Activated CD4-positive, alpha-beta T cell treated with anti-CD3 and anti-CD28 coated beads for 1 hour (primary cell): ENCODE measurements at regions not wholly inside any gene's neighbourhood (a gene's known extent, or its start where the extent isn't known, plus 50 kb on each side); places are given as distances from the start of the nearest gene placed in this dataset.

Source experiments
- DNase-seq: peaks from one replicate; pipeline ENCODE4 v3.0.0-alpha.2; 2020

GRCh38 chr18:41753826-41754225 lies 201.2 kb upstream of the PIK3C3 start:
- no peak for DNase-seq

- no peak for DNase-seq
These were observed 202.2 kb upstream of the PIK3C3 start for GRCh38 chr18:41752826-41753225.

- DNase-seq = no peak
These were observed 203.4 kb upstream of the PIK3C3 start for GRCh38 chr18:41751652-41752051.

- DNase-seq = no peak
These were observed 203.9 kb upstream of the PIK3C3 start for GRCh38 chr18:41751161-41751560.

GRCh38 chr18:41747723-41748242 lies 207.3 kb upstream of the PIK3C3 start:
- DNase-seq = no peak

- no peak for DNase-seq
These were observed 209.6 kb upstream of the PIK3C3 start for GRCh38 chr18:41745166-41746049.

- DNase-seq = no peak
These were observed 210.5 kb upstream of the PIK3C3 start for GRCh38 chr18:41744421-41745030.

- DNase-seq = no peak
These were observed 217.8 kb upstream of the PIK3C3 start for GRCh38 chr18:41737218-41737617.

GRCh38 chr18:41734917-41735316 lies 220.1 kb upstream of the PIK3C3 start:
- no peak for DNase-seq

GRCh38 chr18:41732356-41732755 lies 222.7 kb upstream of the PIK3C3 start:
- DNase-seq = no peak

- DNase-seq = no peak
These were observed 223.2 kb upstream of the PIK3C3 start for GRCh38 chr18:41731884-41732283.

- DNase-seq = no peak
These were observed 230.8 kb upstream of the PIK3C3 start for GRCh38 chr18:41724195-41724594.

GRCh38 chr18:41721103-41721790 lies 233.8 kb upstream of the PIK3C3 start:
- no peak for DNase-seq

- DNase-seq = no peak
These were observed 234.8 kb upstream of the PIK3C3 start for GRCh38 chr18:41720226-41720625.

- no peak for DNase-seq
These were observed 235.2 kb upstream of the PIK3C3 start for GRCh38 chr18:41719808-41720207.

GRCh38 chr18:41714872-41715271 lies 240.2 kb upstream of the PIK3C3 start:
- no peak for DNase-seq

- DNase-seq = no peak
These were observed 240.8 kb upstream of the PIK3C3 start for GRCh38 chr18:41713969-41714825.

GRCh38 chr18:41706301-41706700 lies 248.7 kb upstream of the PIK3C3 start:
- no peak for DNase-seq

GRCh38 chr18:41703744-41704530 lies 251.1 kb upstream of the PIK3C3 start:
- no peak for DNase-seq

GRCh38 chr18:41700416-41700815 lies 254.6 kb upstream of the PIK3C3 start:
- DNase-seq = no peak

- DNase-seq = no peak
These were observed 259.6 kb upstream of the PIK3C3 start for GRCh38 chr18:41695441-41695840.

- no peak for DNase-seq
These were observed 262.0 kb upstream of the PIK3C3 start for GRCh38 chr18:41693008-41693407.
